Bronchial epithelial cell (primary cell): ENCODE measurements at regions not wholly inside any gene's neighbourhood (a gene's known extent, or its start where the extent isn't known, plus 50 kb on each side); places are given as distances from the start of the nearest gene placed in this dataset.

Experiments
- DNase-seq: peaks from one replicate; pipeline ENCODE4 v3.0.0-alpha.2; 2010; ENCODE audit warnings: low read depth
- FAIRE-seq: peaks from 2 replicates; lab custom pipeline; 2011; peaks lifted over from hg19 to GRCh38; lab: Jason Lieb, UNC
- H3K27me3 ChIP-seq: 2 replicates; pipeline ENCODE4 v1.5.1; 2011; ENCODE audit warnings: low read length; ENCODE audit not compliant: control insufficient read depth, insufficient read depth
- H3K36me3 ChIP-seq: 2 replicates; pipeline ENCODE4 v1.5.1; 2011; ENCODE audit warnings: low read length; ENCODE audit not compliant: control insufficient read depth, insufficient read depth
- H3K4me3 ChIP-seq: 2 replicates; pipeline ENCODE4 v1.5.1; 2011; ENCODE audit warnings: mild to moderate bottlenecking, low read depth, low read length, control low read depth
- CTCF ChIP-seq: IDR thresholded peaks from 2 replicates; pipeline ENCODE4 v1.5.1; 2011; ENCODE audit warnings: mild to moderate bottlenecking, moderate library complexity, low read length, control low read depth, inconsistent platforms; ENCODE audit not compliant: insufficient read depth, severe bottlenecking

GRCh38 chr13:58239774-58240268, 608.3 kb downstream of the PCDH17 start:
- Histone ChIP-seq H3K36me3 (no peaks in the 10 kb centered on the region), H3K4me3 (no peak overlapping the region), H3K27me3 (no peaks in the 10 kb centered on the region)
- FAIRE-seq (no peak), DNase-seq (no peak)
- no peak for TF ChIP-seq CTCF

GRCh38 chr13:58247080-58247479, 615.5 kb downstream of the PCDH17 start:
- H3K27me3 ChIP-seq, result no peaks in the 10 kb centered on the region
- TF ChIP-seq CTCF, result no peak
- DNase-seq, result no peak
- no peak overlapping the region for H3K4me3 ChIP-seq
- H3K36me3 ChIP-seq, result no peaks in the 10 kb centered on the region
- FAIRE-seq, result no peak

- no peak overlapping the region for H3K4me3 ChIP-seq
- FAIRE-seq (no peak), DNase-seq (no peak)
- H3K36me3 ChIP-seq, result no peaks in the 10 kb centered on the region
- no peaks in the 10 kb centered on the region for H3K27me3 ChIP-seq
- no peak for TF ChIP-seq CTCF
Observed at GRCh38 chr13:58254943-58255342, 623.4 kb downstream of the PCDH17 start.

- Histone ChIP-seq H3K4me3 (no peak overlapping the region), H3K36me3 (no peaks in the 10 kb centered on the region), H3K27me3 (no peaks in the 10 kb centered on the region)
- FAIRE-seq, result no peak
- TF ChIP-seq CTCF, result no peak
- no peak for DNase-seq
Observed at GRCh38 chr13:58266271-58266670, 634.7 kb downstream of the PCDH17 start.

GRCh38 chr13:58298556-58299135, 667.1 kb downstream of the PCDH17 start:
- Histone ChIP-seq H3K36me3 (no peaks in the 10 kb centered on the region), H3K27me3 (no peaks in the 10 kb centered on the region), H3K4me3 (no peak overlapping the region)
- no peak for TF ChIP-seq CTCF
- no peak for FAIRE-seq
- DNase-seq, result no peak

- no peak for FAIRE-seq
- no peaks in the 10 kb centered on the region for H3K27me3 ChIP-seq
- H3K36me3 ChIP-seq, result no peaks in the 10 kb centered on the region
- no peak for DNase-seq
- no peak for TF ChIP-seq CTCF
- H3K4me3 ChIP-seq, result no peak overlapping the region
Observed at GRCh38 chr13:58300224-58300623, 668.7 kb downstream of the PCDH17 start.
